MCF 10A (cell line): ENCODE measurements at regions not wholly inside any gene's neighbourhood (a gene's known extent, or its start where the extent isn't known, plus 50 kb on each side); places are given as distances from the start of the nearest gene placed in this dataset.

Experiments
- BruUV-seq: library from RNA; stranded (reverse); fragments of 400-500 nt; replicated peaks from 2 replicates; lab custom pipeline; 2021; lab: Mats Ljungman, UMichigan
- CTCF ChIA-PET: fragments of 300-600 bp; sonication (Branson Sonifier 250); formaldehyde crosslinking; extraction: SDS; loops from one replicate; lab custom pipeline; 2021; ENCODE audit warnings: antibody characterized with exemption, inconsistent platforms; lab: Yijun Ruan, JAX
- POLR2A ChIA-PET: fragments of 300-600, 350-650 bp; sonication (Branson Sonifier 250); formaldehyde crosslinking; extraction: SDS; loops from one replicate; lab custom pipeline; 2020; ENCODE audit warnings: antibody characterized with exemption, inconsistent platforms; lab: Yijun Ruan, JAX
- DNase-seq: peaks from one replicate; pipeline ENCODE4 v3.0.0-alpha.2; 2018; ENCODE audit not compliant: unreplicated experiment
- H3K27ac Mint-ChIP-seq: one replicate; pipeline ENCODE4 v1.8.0; 2022; ENCODE audit warnings: mild to moderate bottlenecking, low read depth, mixed read lengths; ENCODE audit not compliant: unreplicated experiment
- H3K27me3 Mint-ChIP-seq: one replicate; pipeline ENCODE4 v1.8.0; 2022; ENCODE audit warnings: mixed read lengths; ENCODE audit not compliant: insufficient read depth, unreplicated experiment
- H3K36me3 Mint-ChIP-seq: one replicate; pipeline ENCODE4 v1.8.0; 2022; ENCODE audit warnings: mild to moderate bottlenecking, moderate library complexity, mixed read lengths; ENCODE audit not compliant: insufficient read depth, unreplicated experiment
- H3K4me1 Mint-ChIP-seq: one replicate; pipeline ENCODE4 v1.8.0; 2022; ENCODE audit warnings: mixed read lengths; ENCODE audit not compliant: insufficient read depth, unreplicated experiment
- H3K4me3 Mint-ChIP-seq: one replicate; pipeline ENCODE4 v1.8.0; 2022; ENCODE audit warnings: mild to moderate bottlenecking, moderate library complexity, mixed read lengths; ENCODE audit not compliant: unreplicated experiment
- H3K9me3 Mint-ChIP-seq: one replicate; pipeline ENCODE4 v1.8.0; 2022; ENCODE audit warnings: mixed read lengths; ENCODE audit not compliant: unreplicated experiment
- CTCF ChIP-seq: fragments of 200-600 bp; IDR thresholded peaks from one replicate; pipeline ENCODE4 v1.8.0; 2022; ENCODE audit warnings: antibody characterized with exemption, mild to moderate bottlenecking; ENCODE audit not compliant: unreplicated experiment
- intact Hi-C: fragments of 100-400 bp; cut with micrococcal nuclease; formaldehyde crosslinking; loops from 2 replicates; pipeline ENCODE4 v1.14.1; 2022

GRCh38 chr4:138078253-138078652 is 163.9 kb downstream of the SLC7A11 start:
- H3K4me1 Mint-ChIP-seq, result no peaks in the 10 kb centered on the region
- peaks cover 6% of the 10 kb centered on the region for H3K36me3 Mint-ChIP-seq
- DNase-seq, result no peak
- ChIA-PET POLR2A (no interaction called here), CTCF (interaction anchor here (1.3 to 2.1 kb wide), 2 partner anchors 12 to 258 kb away, joined by 5 to 18 read pairs; no protein-coding TSS in a partner anchor)
- no peaks in the 10 kb centered on the region for H3K9me3 Mint-ChIP-seq
- H3K27me3 Mint-ChIP-seq, result no peaks in the 10 kb centered on the region
- H3K27ac Mint-ChIP-seq, result peak overlapping the region; percentile 36
- BruUV-seq, result no TSS peak
- intact Hi-C loops, result no loop called here
- TF ChIP-seq CTCF, result no peak
- H3K4me3 Mint-ChIP-seq, result no peak overlapping the region

- CTCF ChIA-PET, result interaction anchor here (2.1 kb wide), 1 partner anchor 14 kb away, joined by 18 read pairs; no protein-coding TSS in a partner anchor
These were observed 165.6 kb downstream of the SLC7A11 start for GRCh38 chr4:138076561-138076960.

GRCh38 chr4:138070816-138071215 is 171.3 kb downstream of the SLC7A11 start:
- no peaks in the 10 kb centered on the region for H3K27me3 Mint-ChIP-seq
- H3K36me3 Mint-ChIP-seq, result peaks cover 6% of the 10 kb centered on the region
- H3K9me3 Mint-ChIP-seq, result peaks cover 5% of the 10 kb centered on the region
- H3K27ac Mint-ChIP-seq, result no peak overlapping the region
- no peak for TF ChIP-seq CTCF
- ChIA-PET POLR2A (interaction anchor here (0.9 kb wide), 1 partner anchor 26 kb away, joined by 3 read pairs; no protein-coding TSS in a partner anchor), CTCF (interaction anchor here (0.8 to 1.0 kb wide), 2 partner anchors 9 to 20 kb away, joined by 3 read pairs; no protein-coding TSS in a partner anchor)
- peak; percentile 3 for DNase-seq
- no peaks in the 10 kb centered on the region for H3K4me1 Mint-ChIP-seq
- no TSS peak for BruUV-seq
- intact Hi-C loops, result no loop called here
- H3K4me3 Mint-ChIP-seq, result no peak overlapping the region

More at GRCh38 chr4:138076561-138076960, 165.6 kb downstream of the SLC7A11 start:
- Mint-ChIP-seq H3K9me3 (no peaks in the 10 kb centered on the region), H3K27me3 (no peaks in the 10 kb centered on the region), H3K4me1 (no peaks in the 10 kb centered on the region), H3K27ac (no peak overlapping the region), H3K4me3 (no peak overlapping the region), H3K36me3 (peaks cover 6% of the 10 kb centered on the region)
- DNase-seq, result no peak
- no peak for TF ChIP-seq CTCF
- no TSS peak for BruUV-seq
- intact Hi-C loops, result no loop called here
- POLR2A ChIA-PET, result no interaction called here

GRCh38 chr4:138063581-138063980 is 178.6 kb downstream of the SLC7A11 start:
- H3K36me3 Mint-ChIP-seq, result no peaks in the 10 kb centered on the region
- BruUV-seq, result no TSS peak
- peaks cover 7% of the 10 kb centered on the region for H3K9me3 Mint-ChIP-seq
- ChIA-PET CTCF (interaction anchor here (0.6 to 4.7 kb wide), 3 partner anchors 27 to 1090 kb away, joined by 3 to 23 read pairs (median 3); no protein-coding TSS in a partner anchor), POLR2A (interaction anchor here (1.2 to 2.3 kb wide), 2 partner anchors 10 to 19 kb away, joined by 4 to 5 read pairs; no protein-coding TSS in a partner anchor)
- intact Hi-C loops, result no loop called here
- no peaks in the 10 kb centered on the region for H3K4me1 Mint-ChIP-seq
- no peak overlapping the region for H3K27ac Mint-ChIP-seq
- H3K27me3 Mint-ChIP-seq, result no peaks in the 10 kb centered on the region
- TF ChIP-seq CTCF, result no peak
- no peak overlapping the region for H3K4me3 Mint-ChIP-seq
- no peak for DNase-seq
